ENCODE measurements at regions not wholly inside any gene's neighbourhood (a gene's known extent, or its start where the extent isn't known, plus 50 kb on each side); places are given as distances from the start of the nearest gene placed in this dataset.

DNA sequence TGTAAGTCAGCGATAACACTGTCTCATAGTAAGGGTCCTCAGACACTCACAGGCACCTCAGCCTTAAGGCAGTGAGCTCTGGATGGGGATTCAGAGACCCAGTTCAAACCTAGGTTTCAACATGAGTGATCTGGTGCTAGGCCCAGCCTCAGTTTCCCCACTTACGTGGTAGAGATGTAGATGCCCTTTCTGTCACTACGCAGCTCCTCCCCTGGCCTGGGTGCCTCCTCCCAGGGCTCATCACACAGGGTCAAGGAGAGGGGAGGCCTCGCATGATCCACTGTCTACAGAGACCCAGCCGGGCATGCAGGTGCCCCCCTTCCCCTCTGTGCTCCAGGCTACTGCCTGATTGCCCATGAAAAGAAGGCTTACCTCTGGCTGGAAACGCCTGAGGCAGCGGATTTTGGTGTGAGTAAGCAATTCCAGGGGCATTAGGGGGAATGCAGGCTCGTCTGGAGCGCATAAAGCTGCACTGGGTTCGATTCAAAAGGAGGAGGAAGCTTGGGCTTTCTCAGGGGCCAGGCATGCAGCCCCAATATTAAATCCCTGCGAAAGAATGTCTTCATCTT lies 69.8 kb upstream of the ANKRD34C start:
- TF ChIP-seq ELF4 (CRISPR knock-in tag; IDR thresholded peaks at IDR 0.05): no peak
- TF ChIP-seq POLR2A (conservative IDR thresholded peaks at IDR 0.05): no peak
